Spleen (tissue), 7 donors: ENCODE measurements at regions not wholly inside any gene's neighbourhood (a gene's known extent, or its start where the extent isn't known, plus 50 kb on each side); places are given as distances from the start of the nearest gene placed in this dataset.

ENCODE experiments used
- POLR2A ChIP-seq, 3 donors: fragments of 450-650 bp; IDR thresholded peaks; one replicate each; pipeline ENCODE4 v1.5.1; 2017; ENCODE audit warnings: antibody characterized with exemption in 3 of 3, mild to moderate bottlenecking in 1 of 3
- POLR2AphosphoS5 ChIP-seq, 3 donors: sonication (generic); formaldehyde crosslinking; IDR thresholded peaks; one replicate each; pipeline ENCODE4 v1.5.1; 2017; ENCODE audit warnings: antibody characterized with exemption in 3 of 3
- TF ChIP-seq, protein P1 (sequence below), 11 experiments: fragments of 200-600 bp in 7 of 11; fragments of 450-650 bp in 4 of 11; sonication (generic) in 4 of 11; IDR thresholded peaks in 8 of 11; conservative IDR thresholded peaks in 3 of 11; 1 replicate in 7 of 11; 2 replicates in 4 of 11; pipeline versions ENCODE4 v1.4.0 to v1.8.0; 2016 to 2021; ENCODE audit warnings: antibody characterized with exemption in 11 of 11, inconsistent platforms in 4 of 11, mild to moderate bottlenecking in 1 of 11
- donor health status: DM: no; HTN: no; CAD: no; lungs with moderate emphysema.
- donor health status: DM: no; HTN: no; CAD: no.
- donor health status: DM: no; HTN: no; CAD: no.

DNA sequence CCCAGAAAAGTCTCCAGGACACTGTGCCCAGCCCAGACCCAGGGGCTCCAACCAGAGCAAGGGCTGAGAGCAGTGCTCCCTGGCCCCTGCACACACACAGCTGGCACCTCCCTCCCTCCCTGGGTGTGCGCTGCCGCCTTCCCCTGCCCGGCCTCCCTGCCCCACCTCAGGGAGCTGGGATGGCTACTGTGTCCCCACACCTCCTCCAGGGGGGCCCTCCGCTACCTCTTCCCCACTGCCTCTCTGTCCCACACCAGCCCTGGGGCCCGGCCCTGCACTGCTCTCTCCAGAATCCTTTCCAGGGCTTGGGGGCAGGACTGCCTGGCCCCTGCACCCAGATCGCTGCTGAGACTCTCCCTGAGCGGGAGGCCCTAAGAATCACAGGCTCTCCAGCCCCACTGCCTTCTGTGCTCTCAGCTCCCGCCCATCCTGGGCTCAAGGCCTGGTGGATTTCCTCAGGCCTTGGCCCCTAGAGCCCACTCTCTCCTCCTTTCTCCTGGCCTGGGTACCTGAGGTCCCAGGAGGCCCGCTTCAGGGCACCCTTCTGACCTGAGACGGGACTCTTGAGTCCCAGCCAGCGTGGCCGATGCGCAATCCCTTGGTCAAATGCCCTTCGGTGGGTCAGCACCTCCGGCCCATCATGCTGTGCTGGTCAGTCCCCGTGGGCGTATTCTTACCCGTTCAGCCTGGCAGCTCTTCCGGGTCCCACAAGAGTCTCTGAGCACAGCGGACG is 276.8 kb upstream of the HDAC4 start:
- TF ChIP-seq, protein P1, sequence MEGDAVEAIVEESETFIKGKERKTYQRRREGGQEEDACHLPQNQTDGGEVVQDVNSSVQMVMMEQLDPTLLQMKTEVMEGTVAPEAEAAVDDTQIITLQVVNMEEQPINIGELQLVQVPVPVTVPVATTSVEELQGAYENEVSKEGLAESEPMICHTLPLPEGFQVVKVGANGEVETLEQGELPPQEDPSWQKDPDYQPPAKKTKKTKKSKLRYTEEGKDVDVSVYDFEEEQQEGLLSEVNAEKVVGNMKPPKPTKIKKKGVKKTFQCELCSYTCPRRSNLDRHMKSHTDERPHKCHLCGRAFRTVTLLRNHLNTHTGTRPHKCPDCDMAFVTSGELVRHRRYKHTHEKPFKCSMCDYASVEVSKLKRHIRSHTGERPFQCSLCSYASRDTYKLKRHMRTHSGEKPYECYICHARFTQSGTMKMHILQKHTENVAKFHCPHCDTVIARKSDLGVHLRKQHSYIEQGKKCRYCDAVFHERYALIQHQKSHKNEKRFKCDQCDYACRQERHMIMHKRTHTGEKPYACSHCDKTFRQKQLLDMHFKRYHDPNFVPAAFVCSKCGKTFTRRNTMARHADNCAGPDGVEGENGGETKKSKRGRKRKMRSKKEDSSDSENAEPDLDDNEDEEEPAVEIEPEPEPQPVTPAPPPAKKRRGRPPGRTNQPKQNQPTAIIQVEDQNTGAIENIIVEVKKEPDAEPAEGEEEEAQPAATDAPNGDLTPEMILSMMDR (IDR thresholded peaks at IDR 0.05 in 8 of 11, conservative IDR thresholded peaks at IDR 0.05 in 3 of 11): no peak
- TF ChIP-seq POLR2A (IDR thresholded peaks at IDR 0.05) (no peak), POLR2AphosphoS5 (IDR thresholded peaks at IDR 0.05) (no peak)
